Ishikawa (cell line): ENCODE measurements at regions not wholly inside any gene's neighbourhood (a gene's known extent, or its start where the extent isn't known, plus 50 kb on each side); places are given as distances from the start of the nearest gene placed in this dataset.

Experiments used
- CEBPB ChIP-seq: IDR thresholded peaks from 2 replicates; pipeline ENCODE4 v1.6.1; 2012
- CREB1 ChIP-seq: IDR thresholded peaks from 2 replicates; pipeline ENCODE4 v1.6.1; 2012; ENCODE audit warnings: low read depth
- EGR1 ChIP-seq: IDR thresholded peaks from 2 replicates; pipeline ENCODE4 v1.6.1; 2012
- EP300 ChIP-seq: IDR thresholded peaks from 2 replicates; pipeline ENCODE4 v1.6.1; 2012; ENCODE audit warnings: borderline replicate concordance
- FOXM1 ChIP-seq: IDR thresholded peaks from 2 replicates; pipeline ENCODE4 v1.6.1; 2012; ENCODE audit warnings: low read depth, borderline replicate concordance
- MAX ChIP-seq: IDR thresholded peaks from 2 replicates; pipeline ENCODE4 v1.6.1; 2012
- NFIC ChIP-seq: IDR thresholded peaks from 2 replicates; pipeline ENCODE4 v1.6.1; 2012
- RAD21 ChIP-seq: IDR thresholded peaks from 2 replicates; pipeline ENCODE4 v1.6.1; 2012; ENCODE audit warnings: low read depth
- TAF1 ChIP-seq: IDR thresholded peaks from 2 replicates; pipeline ENCODE4 v1.6.1; 2012; ENCODE audit warnings: low read depth, mild to moderate bottlenecking
- TCF12 ChIP-seq: IDR thresholded peaks from 2 replicates; pipeline ENCODE4 v1.6.1; 2012; ENCODE audit warnings: low read depth
- TEAD4 ChIP-seq: IDR thresholded peaks from 2 replicates; pipeline ENCODE4 v1.6.1; 2012
- YY1 ChIP-seq: IDR thresholded peaks from 2 replicates; pipeline ENCODE4 v1.6.1; 2012; ENCODE audit warnings: low read depth
- ZBTB7A ChIP-seq: IDR thresholded peaks from 2 replicates; pipeline ENCODE4 v1.6.1; 2012; ENCODE audit warnings: low read depth
- TF ChIP-seq, protein P1 (sequence below): IDR thresholded peaks from 2 replicates; pipeline ENCODE4 v1.6.1; 2012; ENCODE audit warnings: low read depth, mild to moderate bottlenecking
- TF ChIP-seq, protein P2 (sequence below): IDR thresholded peaks from 2 replicates; pipeline ENCODE4 v1.6.1; 2012

DNA sequence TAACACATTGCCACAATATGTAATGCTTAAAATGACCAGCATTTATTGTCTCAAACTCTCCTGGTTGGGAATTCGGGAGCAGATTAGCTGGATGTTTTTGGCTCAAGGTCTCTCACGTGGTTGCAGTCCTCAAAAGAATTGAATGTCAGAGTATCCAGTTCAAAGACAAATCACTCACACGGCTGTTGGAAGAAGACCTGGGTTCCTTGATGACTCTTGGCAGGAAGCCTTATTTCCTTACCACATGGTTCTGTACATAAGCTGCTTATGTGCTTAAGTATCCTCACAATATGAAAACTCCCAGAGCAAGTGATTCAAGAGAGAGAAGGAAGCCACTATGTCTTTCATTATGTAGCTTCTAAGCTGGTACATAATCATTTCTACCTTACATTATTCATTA lies 230.3 kb upstream of the PTPRD start:
- TF ChIP-seq EGR1 (no peak), MAX (no peak), CREB1 (no peak), TEAD4 (no peak)

- TF ChIP-seq NFIC (no peak), RAD21 (peak; percentile 33)
These were observed 243.0 kb upstream of the PTPRD start for GRCh38 chr9:10855847-10856246.

DNA sequence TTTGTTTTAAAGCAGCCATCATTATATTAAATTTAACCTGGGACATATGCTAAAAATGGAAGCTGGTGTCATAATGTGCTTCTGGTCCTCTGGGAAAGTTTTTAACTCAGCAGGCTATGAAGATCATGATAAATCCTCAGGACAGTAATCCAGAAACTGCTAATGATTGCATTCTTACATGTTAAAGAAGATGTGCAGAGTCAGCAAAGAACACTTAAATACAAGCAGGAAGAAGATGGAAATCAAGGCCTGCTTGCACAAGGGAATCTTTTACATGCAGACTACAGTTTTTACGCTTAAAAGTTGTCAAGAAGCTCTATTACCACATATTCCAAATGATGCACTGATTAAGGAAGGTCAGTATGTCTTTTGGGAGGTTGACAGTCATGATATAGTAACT lies 246.0 kb upstream of the PTPRD start:
- TF ChIP-seq EP300: no peak
- TF ChIP-seq YY1: no peak
- TF ChIP-seq FOXM1: no peak
- no peak for TF ChIP-seq ZBTB7A
- TF ChIP-seq TAF1: no peak
- TF ChIP-seq, protein P1, sequence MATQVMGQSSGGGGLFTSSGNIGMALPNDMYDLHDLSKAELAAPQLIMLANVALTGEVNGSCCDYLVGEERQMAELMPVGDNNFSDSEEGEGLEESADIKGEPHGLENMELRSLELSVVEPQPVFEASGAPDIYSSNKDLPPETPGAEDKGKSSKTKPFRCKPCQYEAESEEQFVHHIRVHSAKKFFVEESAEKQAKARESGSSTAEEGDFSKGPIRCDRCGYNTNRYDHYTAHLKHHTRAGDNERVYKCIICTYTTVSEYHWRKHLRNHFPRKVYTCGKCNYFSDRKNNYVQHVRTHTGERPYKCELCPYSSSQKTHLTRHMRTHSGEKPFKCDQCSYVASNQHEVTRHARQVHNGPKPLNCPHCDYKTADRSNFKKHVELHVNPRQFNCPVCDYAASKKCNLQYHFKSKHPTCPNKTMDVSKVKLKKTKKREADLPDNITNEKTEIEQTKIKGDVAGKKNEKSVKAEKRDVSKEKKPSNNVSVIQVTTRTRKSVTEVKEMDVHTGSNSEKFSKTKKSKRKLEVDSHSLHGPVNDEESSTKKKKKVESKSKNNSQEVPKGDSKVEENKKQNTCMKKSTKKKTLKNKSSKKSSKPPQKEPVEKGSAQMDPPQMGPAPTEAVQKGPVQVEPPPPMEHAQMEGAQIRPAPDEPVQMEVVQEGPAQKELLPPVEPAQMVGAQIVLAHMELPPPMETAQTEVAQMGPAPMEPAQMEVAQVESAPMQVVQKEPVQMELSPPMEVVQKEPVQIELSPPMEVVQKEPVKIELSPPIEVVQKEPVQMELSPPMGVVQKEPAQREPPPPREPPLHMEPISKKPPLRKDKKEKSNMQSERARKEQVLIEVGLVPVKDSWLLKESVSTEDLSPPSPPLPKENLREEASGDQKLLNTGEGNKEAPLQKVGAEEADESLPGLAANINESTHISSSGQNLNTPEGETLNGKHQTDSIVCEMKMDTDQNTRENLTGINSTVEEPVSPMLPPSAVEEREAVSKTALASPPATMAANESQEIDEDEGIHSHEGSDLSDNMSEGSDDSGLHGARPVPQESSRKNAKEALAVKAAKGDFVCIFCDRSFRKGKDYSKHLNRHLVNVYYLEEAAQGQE: no peak
- TF ChIP-seq TCF12: no peak
- no peak for TF ChIP-seq EGR1
- TF ChIP-seq CREB1: no peak
- no peak for TF ChIP-seq RAD21
- TF ChIP-seq MAX: no peak
- TF ChIP-seq, protein P2, sequence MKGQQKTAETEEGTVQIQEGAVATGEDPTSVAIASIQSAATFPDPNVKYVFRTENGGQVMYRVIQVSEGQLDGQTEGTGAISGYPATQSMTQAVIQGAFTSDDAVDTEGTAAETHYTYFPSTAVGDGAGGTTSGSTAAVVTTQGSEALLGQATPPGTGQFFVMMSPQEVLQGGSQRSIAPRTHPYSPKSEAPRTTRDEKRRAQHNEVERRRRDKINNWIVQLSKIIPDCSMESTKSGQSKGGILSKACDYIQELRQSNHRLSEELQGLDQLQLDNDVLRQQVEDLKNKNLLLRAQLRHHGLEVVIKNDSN: no peak
- no peak for TF ChIP-seq TEAD4
- TF ChIP-seq CEBPB: no peak
- TF ChIP-seq NFIC: no peak

DNA sequence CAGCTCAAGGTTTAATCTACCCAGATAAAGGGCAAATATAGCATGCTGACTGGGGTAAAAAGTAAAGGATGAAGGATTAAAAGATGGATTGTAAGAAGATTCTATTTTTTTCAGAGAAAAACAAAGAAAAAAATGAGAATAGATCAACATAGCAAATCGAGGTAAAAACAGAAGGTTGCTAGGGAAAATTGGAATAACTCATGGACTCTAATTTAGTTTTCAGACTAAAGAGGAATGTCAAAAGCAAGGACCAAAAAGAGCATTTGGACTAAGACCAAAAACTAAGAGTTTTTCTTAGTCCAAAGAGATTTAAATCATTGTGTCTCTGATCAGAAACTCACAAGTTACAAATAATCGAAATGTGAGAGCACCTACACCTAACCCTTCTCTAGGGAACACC lies 250.7 kb upstream of the PTPRD start:
- TF ChIP-seq RAD21 (no peak), EGR1 (no peak), TCF12 (no peak), CREB1 (no peak), NFIC (no peak), CEBPB (no peak)
- TF ChIP-seq, protein P2: no peak

GRCh38 chr9:10867194-10867593 lies 254.4 kb upstream of the PTPRD start:
- TF ChIP-seq EGR1: no peak
- TF ChIP-seq EP300: no peak
- no peak for TF ChIP-seq CREB1

DNA sequence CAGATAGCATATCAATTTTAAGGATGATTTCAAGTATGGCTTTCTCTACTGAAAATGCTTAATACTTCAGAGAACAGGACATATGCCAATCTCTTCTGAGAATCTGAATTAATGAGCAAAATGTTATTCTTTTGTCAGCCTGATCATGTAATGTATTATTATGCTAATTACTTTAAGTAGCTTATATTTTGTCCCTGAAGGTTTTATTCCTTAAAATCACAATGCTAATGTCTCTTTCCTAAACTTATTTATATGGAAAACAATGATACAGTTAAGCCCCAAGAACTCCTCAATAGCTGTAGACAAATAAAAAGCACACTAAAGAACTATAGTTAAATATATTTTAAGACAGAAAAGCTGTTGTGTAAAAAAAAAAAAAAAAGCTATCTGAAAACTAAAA lies 256.9 kb upstream of the PTPRD start:
- TF ChIP-seq MAX: no peak
- TF ChIP-seq FOXM1: no peak
- no peak for TF ChIP-seq NFIC
- no peak for TF ChIP-seq TAF1
- no peak for TF ChIP-seq YY1
- TF ChIP-seq TEAD4: no peak
- TF ChIP-seq CREB1: no peak
- TF ChIP-seq ZBTB7A: no peak
- TF ChIP-seq, protein P1: no peak
- TF ChIP-seq EGR1: no peak
- TF ChIP-seq, protein P2: no peak
- no peak for TF ChIP-seq EP300
- no peak for TF ChIP-seq CEBPB

GRCh38 chr9:10873999-10874398 lies 261.2 kb upstream of the PTPRD start:
- TF ChIP-seq TEAD4 (no peak), CEBPB (no peak), FOXM1 (no peak), TAF1 (no peak), ZBTB7A (no peak), MAX (no peak), TCF12 (no peak), EGR1 (no peak), NFIC (no peak), EP300 (no peak), RAD21 (no peak), YY1 (no peak), CREB1 (no peak)
- TF ChIP-seq, protein P2: no peak
- TF ChIP-seq, protein P1: no peak
